Heart left ventricle (tissue), 13 donors: ENCODE measurements at regions not wholly inside any gene's neighbourhood (a gene's known extent, or its start where the extent isn't known, plus 50 kb on each side); places are given as distances from the start of the nearest gene placed in this dataset.

Source experiments
- CTCF ChIP-seq, 12 donors: fragments of 200-600 bp; sonication (generic) in 4 of 12; IDR thresholded peaks; one replicate each; pipeline versions ENCODE4 v1.5.0 to v1.8.0; 2018 to 2022; ENCODE audit warnings: antibody characterized with exemption in 12 of 12, mild to moderate bottlenecking in 5 of 12
- POLR2A ChIP-seq, 2 donors: fragments of 450-650 bp; IDR thresholded peaks; one replicate each; pipeline ENCODE4 v1.6.1; 2017; ENCODE audit warnings: antibody characterized with exemption in 2 of 2, mild to moderate bottlenecking in 2 of 2, moderate library complexity in 2 of 2
- donor health status: ischemic (EF 13 %, LVEDD 7.1; RV severe dilation, severe dysfunction).
- donor health status: DM: no; HTN: yes; CAD: no.
- donor health status: DM: no; HTN: no; CAD: no.
- donor health status: ischemic (EF 25% LVEDD 6.9; RV normal size, moderate dysfunction).
- donor health status: ischemic (EF 25% LVEDD 5.7; RV mildly dilated, moderate dysfunction).
- donor health status: ischemic (EF 35%, LVEDD 5.7; RV mildly dilated, moderate dysfunction).
- donor health status: nonischemic (EF 11% LVEDD 7.7; RV severe dilation, severe dysfunction).
- donor health status: DM: yes; HTN: yes; CAD: no.
- donor health status: PGD.
- donor health status: ischemic (EF 29% LVEDD 5.4; RV normal size, mild dysfunction).
- donor health status: nonischemic (EF 23%, LVEDD 6.1; RV moderate dilation, normal function).

GRCh38 chr12:72162875-72163274, 109.3 kb upstream of the TRHDE start:
- no peak for TF ChIP-seq CTCF (IDR thresholded peaks at IDR 0.05)
- TF ChIP-seq POLR2A (IDR thresholded peaks at IDR 0.05), result no peak
